MCF 10A (cell line): ENCODE measurements at regions not wholly inside any gene's neighbourhood (a gene's known extent, or its start where the extent isn't known, plus 50 kb on each side); places are given as distances from the start of the nearest gene placed in this dataset.

Experiments used
- BruUV-seq: library from RNA; stranded (reverse); fragments of 400-500 nt; replicated peaks from 2 replicates; lab custom pipeline; 2021; lab: Mats Ljungman, UMichigan
- CTCF ChIA-PET: fragments of 300-600 bp; sonication (Branson Sonifier 250); formaldehyde crosslinking; extraction: SDS; loops from one replicate; lab custom pipeline; 2021; ENCODE audit warnings: antibody characterized with exemption, inconsistent platforms; lab: Yijun Ruan, JAX
- POLR2A ChIA-PET: fragments of 300-600, 350-650 bp; sonication (Branson Sonifier 250); formaldehyde crosslinking; extraction: SDS; loops from one replicate; lab custom pipeline; 2020; ENCODE audit warnings: antibody characterized with exemption, inconsistent platforms; lab: Yijun Ruan, JAX
- DNase-seq: peaks from one replicate; pipeline ENCODE4 v3.0.0-alpha.2; 2018; ENCODE audit not compliant: unreplicated experiment
- H3K27ac Mint-ChIP-seq: one replicate; pipeline ENCODE4 v1.8.0; 2022; ENCODE audit warnings: mild to moderate bottlenecking, low read depth, mixed read lengths; ENCODE audit not compliant: unreplicated experiment
- H3K27me3 Mint-ChIP-seq: one replicate; pipeline ENCODE4 v1.8.0; 2022; ENCODE audit warnings: mixed read lengths; ENCODE audit not compliant: insufficient read depth, unreplicated experiment
- H3K36me3 Mint-ChIP-seq: one replicate; pipeline ENCODE4 v1.8.0; 2022; ENCODE audit warnings: mild to moderate bottlenecking, moderate library complexity, mixed read lengths; ENCODE audit not compliant: insufficient read depth, unreplicated experiment
- H3K4me1 Mint-ChIP-seq: one replicate; pipeline ENCODE4 v1.8.0; 2022; ENCODE audit warnings: mixed read lengths; ENCODE audit not compliant: insufficient read depth, unreplicated experiment
- H3K4me3 Mint-ChIP-seq: one replicate; pipeline ENCODE4 v1.8.0; 2022; ENCODE audit warnings: mild to moderate bottlenecking, moderate library complexity, mixed read lengths; ENCODE audit not compliant: unreplicated experiment
- H3K9me3 Mint-ChIP-seq: one replicate; pipeline ENCODE4 v1.8.0; 2022; ENCODE audit warnings: mixed read lengths; ENCODE audit not compliant: unreplicated experiment
- CTCF ChIP-seq: fragments of 200-600 bp; IDR thresholded peaks from one replicate; pipeline ENCODE4 v1.8.0; 2022; ENCODE audit warnings: antibody characterized with exemption, mild to moderate bottlenecking; ENCODE audit not compliant: unreplicated experiment
- intact Hi-C: fragments of 100-400 bp; cut with micrococcal nuclease; formaldehyde crosslinking; loops from 2 replicates; pipeline ENCODE4 v1.14.1; 2022

- POLR2A ChIA-PET: no interaction called here
- Mint-ChIP-seq H3K27ac (no peak overlapping the region), H3K27me3 (no peaks in the 10 kb centered on the region), H3K4me3 (no peak overlapping the region), H3K4me1 (no peaks in the 10 kb centered on the region), H3K9me3 (no peaks in the 10 kb centered on the region), H3K36me3 (no peaks in the 10 kb centered on the region)
- CTCF ChIA-PET: no interaction called here
- DNase-seq: no peak
- intact Hi-C loops: no loop called here
- no TSS peak for BruUV-seq
- no peak for TF ChIP-seq CTCF
Observed at GRCh38 chr14:42565556-42565955, 958.9 kb downstream of the LRFN5 start.

- intact Hi-C loops: no loop called here
- no peak overlapping the region for H3K4me3 Mint-ChIP-seq
- no peaks in the 10 kb centered on the region for H3K4me1 Mint-ChIP-seq
- DNase-seq: no peak
- no TSS peak for BruUV-seq
- H3K36me3 Mint-ChIP-seq: no peaks in the 10 kb centered on the region
- H3K27ac Mint-ChIP-seq: no peak overlapping the region
- TF ChIP-seq CTCF: no peak
- ChIA-PET CTCF (interaction anchor here (0.7 kb wide), 1 partner anchor 1493 kb away, joined by 3 read pairs; no protein-coding TSS in a partner anchor), POLR2A (no interaction called here)
- H3K27me3 Mint-ChIP-seq: no peaks in the 10 kb centered on the region
- H3K9me3 Mint-ChIP-seq: no peaks in the 10 kb centered on the region
Observed at GRCh38 chr14:42563313-42563712, 956.6 kb downstream of the LRFN5 start.

- no peak for DNase-seq
- H3K4me1 Mint-ChIP-seq: no peaks in the 10 kb centered on the region
- H3K4me3 Mint-ChIP-seq: no peak overlapping the region
- no peak for TF ChIP-seq CTCF
- BruUV-seq: no TSS peak
- H3K27me3 Mint-ChIP-seq: no peaks in the 10 kb centered on the region
- ChIA-PET CTCF (no interaction called here), POLR2A (no interaction called here)
- intact Hi-C loops: no loop called here
- H3K9me3 Mint-ChIP-seq: peaks cover 7% of the 10 kb centered on the region
- H3K27ac Mint-ChIP-seq: no peak overlapping the region
- H3K36me3 Mint-ChIP-seq: no peaks in the 10 kb centered on the region
Observed at GRCh38 chr14:42556551-42556950, 949.9 kb downstream of the LRFN5 start.

GRCh38 chr14:42555365-42555764, 948.7 kb downstream of the LRFN5 start:
- no peak overlapping the region for H3K27ac Mint-ChIP-seq
- DNase-seq: no peak
- CTCF ChIA-PET: no interaction called here
- H3K4me3 Mint-ChIP-seq: no peak overlapping the region
- H3K27me3 Mint-ChIP-seq: no peaks in the 10 kb centered on the region
- no TSS peak for BruUV-seq
- no peak for TF ChIP-seq CTCF
- H3K4me1 Mint-ChIP-seq: no peaks in the 10 kb centered on the region
- POLR2A ChIA-PET: no interaction called here
- H3K9me3 Mint-ChIP-seq: peaks cover 7% of the 10 kb centered on the region
- intact Hi-C loops: no loop called here
- H3K36me3 Mint-ChIP-seq: no peaks in the 10 kb centered on the region
